ENCODE measurements at regions not wholly inside any gene's neighbourhood (a gene's known extent, or its start where the extent isn't known, plus 50 kb on each side); places are given as distances from the start of the nearest gene placed in this dataset.

DNA sequence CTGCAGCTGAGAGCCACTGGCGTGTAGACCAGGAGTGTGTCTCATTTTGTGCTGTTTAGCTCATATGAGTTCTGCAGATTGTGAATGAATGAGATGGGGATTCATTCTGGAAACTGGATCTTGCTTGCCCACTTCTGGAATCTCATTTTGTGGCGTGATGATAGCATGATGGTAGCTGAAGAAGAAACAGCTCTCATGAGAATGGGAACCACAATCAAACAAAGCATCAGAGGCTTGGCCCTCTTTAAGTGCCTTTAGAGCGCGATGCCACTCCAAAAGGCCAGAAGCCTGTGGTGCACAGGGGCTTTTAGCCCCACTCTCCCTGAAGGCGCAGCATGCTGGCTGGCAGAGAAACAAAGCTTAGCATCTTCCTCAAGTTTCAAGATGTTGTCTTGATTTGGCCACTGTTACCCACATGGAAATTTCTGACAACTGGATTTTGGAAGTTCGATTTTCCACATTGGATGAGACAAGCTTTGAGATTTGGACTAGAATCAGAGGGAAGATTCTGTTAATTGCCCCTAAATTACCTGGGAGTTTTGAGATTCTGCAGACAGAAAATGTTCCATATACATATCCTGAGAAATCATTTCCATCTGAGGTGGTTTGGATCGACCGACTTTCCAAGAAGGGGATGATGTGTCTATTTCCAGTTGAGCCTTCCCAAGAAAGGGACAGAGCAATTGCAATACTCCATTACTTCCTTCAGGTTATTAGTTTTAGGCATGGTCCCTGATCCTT, 234.5 kb downstream of the VAPA start:
- ChIA-PET CTCF (no interaction called here), POLR2A (ENCODE audit: unreplicated experiment) (no interaction called here)
- Histone ChIP-seq H3K4me2 (ENCODE audit: low read depth, low read length) (no peak overlapping the region), H3K36me3 (ENCODE audit: control insufficient read depth, insufficient read depth, low read length) (no peaks in the 10 kb centered on the region), H3K9ac (ENCODE audit: low read depth, low read length) (no peak overlapping the region), H3K79me1 (ENCODE audit: low read depth in 1 of 2, low read length in 2 of 2) (no peaks in the 10 kb centered on the region), H3K4me3 (ENCODE audit: insufficient read depth, low read depth, low read length) (no peak overlapping the region), H2BK20ac (ENCODE audit: low read depth, low read length) (no peak overlapping the region), H3K4me1 (ENCODE audit: control insufficient read depth, insufficient read depth, low read length) (no peaks in the 10 kb centered on the region; the same call in 1 of the 2 replicates), H2AK9ac (replicated peaks; ENCODE audit: low read depth, low read length, poor library complexity) (no peak overlapping the region), H2BK120ac (ENCODE audit: low read depth, low read length) (no peak overlapping the region), H2BK15ac (ENCODE audit: low read depth, low read length) (no peak overlapping the region), H2AFZ (replicated peaks; ENCODE audit: low read length, poor library complexity) (no peak overlapping the region), H3K14ac (replicated peaks; ENCODE audit: low read depth, low read length) (no peak overlapping the region), H3K4ac (ENCODE audit: low read depth, low read length) (no peak overlapping the region), H3K27me3 (ENCODE audit: control insufficient read depth, insufficient read depth, low read length) (peaks cover 13% of the 10 kb centered on the region), H3K9me1 (ENCODE audit: insufficient read depth, low read length) (0 out of 2 replicates have a peak, but pooled peaks cover 6% of the 10 kb centered on the region), H4K5ac (ENCODE audit: low read depth, low read length) (no peak overlapping the region), H3K9me3 (ENCODE audit: control insufficient read depth, insufficient read depth, low read length) (no peaks in the 10 kb centered on the region), H2BK5ac (ENCODE audit: low read depth, low read length, poor library complexity, severe bottlenecking) (no peak overlapping the region), H4K8ac (ENCODE audit: low read depth in 2 of 2, low read length in 2 of 2) (no peak overlapping the region), H4K20me1 (ENCODE audit: insufficient read depth, low read length) (no peaks in the 10 kb centered on the region), H3K18ac (ENCODE audit: low read depth, low read length) (no peak overlapping the region), H3K56ac (ENCODE audit: extremely low read depth, insufficient read depth, low read length) (no peak overlapping the region), H4K91ac (ENCODE audit: insufficient read depth, low read depth, low read length) (no peak overlapping the region), H3K23ac (ENCODE audit: low read depth, low read length) (no peak overlapping the region), H3K27ac (ENCODE audit: insufficient read depth, low read length) (no peak overlapping the region), H2AK5ac (ENCODE audit: low read depth, low read length) (no peak overlapping the region)
- TF ChIP-seq POLR2A (IDR thresholded peaks at IDR 0.05; ENCODE audit: low read depth, low read length) (no peak), RCOR1 (IDR thresholded peaks at IDR 0.05; ENCODE audit: insufficient replicate concordance, low read length) (no peak), NFE2L2 (IDR thresholded peaks at IDR 0.05; ENCODE audit: low read depth, low read length) (no peak), CTCF (conservative IDR thresholded peaks at IDR 0.05; ENCODE audit: low read depth, low read length) (no peak), MAZ (IDR thresholded peaks at IDR 0.05; ENCODE audit: borderline replicate concordance, low read depth, low read length) (no peak), RAD21 (IDR thresholded peaks at IDR 0.05; ENCODE audit: low read length) (no peak), MXI1 (IDR thresholded peaks at IDR 0.05; ENCODE audit: borderline replicate concordance, low read depth, low read length) (no peak), FOS (IDR thresholded peaks at IDR 0.05; ENCODE audit: low read depth, low read length) (no peak), BHLHE40 (IDR thresholded peaks at IDR 0.05; ENCODE audit: low read depth, low read length) (no peak), RFX5 (IDR thresholded peaks at IDR 0.05; ENCODE audit: low read depth, low read length) (no peak), SMC3 (IDR thresholded peaks at IDR 0.05; ENCODE audit: low read depth, low read length) (no peak), CEBPB (IDR thresholded peaks at IDR 0.05; ENCODE audit: low read depth, low read length) (no peak)
- TF ChIP-seq, protein P1, sequence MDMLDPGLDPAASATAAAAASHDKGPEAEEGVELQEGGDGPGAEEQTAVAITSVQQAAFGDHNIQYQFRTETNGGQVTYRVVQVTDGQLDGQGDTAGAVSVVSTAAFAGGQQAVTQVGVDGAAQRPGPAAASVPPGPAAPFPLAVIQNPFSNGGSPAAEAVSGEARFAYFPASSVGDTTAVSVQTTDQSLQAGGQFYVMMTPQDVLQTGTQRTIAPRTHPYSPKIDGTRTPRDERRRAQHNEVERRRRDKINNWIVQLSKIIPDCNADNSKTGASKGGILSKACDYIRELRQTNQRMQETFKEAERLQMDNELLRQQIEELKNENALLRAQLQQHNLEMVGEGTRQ (IDR thresholded peaks at IDR 0.05; ENCODE audit: low read depth, low read length) = no peak
- TF ChIP-seq, protein P2, sequence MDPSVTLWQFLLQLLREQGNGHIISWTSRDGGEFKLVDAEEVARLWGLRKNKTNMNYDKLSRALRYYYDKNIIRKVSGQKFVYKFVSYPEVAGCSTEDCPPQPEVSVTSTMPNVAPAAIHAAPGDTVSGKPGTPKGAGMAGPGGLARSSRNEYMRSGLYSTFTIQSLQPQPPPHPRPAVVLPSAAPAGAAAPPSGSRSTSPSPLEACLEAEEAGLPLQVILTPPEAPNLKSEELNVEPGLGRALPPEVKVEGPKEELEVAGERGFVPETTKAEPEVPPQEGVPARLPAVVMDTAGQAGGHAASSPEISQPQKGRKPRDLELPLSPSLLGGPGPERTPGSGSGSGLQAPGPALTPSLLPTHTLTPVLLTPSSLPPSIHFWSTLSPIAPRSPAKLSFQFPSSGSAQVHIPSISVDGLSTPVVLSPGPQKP (IDR thresholded peaks at IDR 0.05; ENCODE audit: borderline replicate concordance, low read depth, low read length) = no peak
- DNase-seq (no peak), ATAC-seq (ENCODE audit: low read depth) (no peak)
- no TSS peak for BruUV-seq (replicated peaks)
- dilution Hi-C loops (cut with HindIII; ENCODE audit: low sequenced_read_pairs, unreplicated experiment) = no loop called here
- intact Hi-C loops (cut with micrococcal nuclease) = no loop called here
- in situ Hi-C loops (cut with MboI; ENCODE audit: low sequenced_read_pairs) = no loop called here
- WGBS, 2 experiments (ENCODE audit: extremely low coverage in 2 of 2, insufficient read length in 1 of 2) = no CpG with 5 or more reads among the region's 8 CpGs

Data from IMR-90 (cell line).